ENCODE measurements at regions not wholly inside any gene's neighbourhood (a gene's known extent, or its start where the extent isn't known, plus 50 kb on each side); places are given as distances from the start of the nearest gene placed in this dataset.

DNA sequence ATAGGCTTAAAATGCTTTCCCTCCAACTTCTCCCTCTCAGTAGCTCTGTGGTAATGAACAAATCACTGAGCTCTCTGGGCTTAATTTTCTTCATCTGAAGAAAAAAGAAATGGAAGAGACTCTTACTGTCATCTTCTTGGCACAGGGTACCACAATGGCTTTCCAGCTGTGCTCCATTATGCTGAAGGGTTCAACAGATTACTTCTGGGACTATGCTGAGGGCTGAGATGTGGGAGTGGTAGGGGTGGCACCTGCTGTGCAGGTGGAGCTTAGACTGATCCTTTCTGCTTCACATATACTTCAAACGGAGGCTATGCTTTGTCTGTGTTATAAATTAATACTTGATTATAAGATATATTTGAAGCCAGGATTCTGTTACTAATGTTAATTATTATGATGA lies 840.2 kb upstream of the C9orf72 start (continued):
- TF ChIP-seq CHD1 (IDR thresholded peaks at IDR 0.05; ENCODE audit: low read depth, low read length) (no peak), CBX8 (IDR thresholded peaks at IDR 0.05; ENCODE audit: borderline replicate concordance, low read depth, low read length) (no peak), SP2 (IDR thresholded peaks at IDR 0.05; ENCODE audit: low read length) (no peak), BACH1 (IDR thresholded peaks at IDR 0.05; ENCODE audit: low read length) (no peak), TCF12 (IDR thresholded peaks at IDR 0.05; ENCODE audit: low read depth, low read length) (no peak), SIX5 (IDR thresholded peaks at IDR 0.05; ENCODE audit: low read depth, low read length) (no peak)
